PC-3 (cell line): ENCODE measurements at regions not wholly inside any gene's neighbourhood (a gene's known extent, or its start where the extent isn't known, plus 50 kb on each side); places are given as distances from the start of the nearest gene placed in this dataset.
"Not testable (repeated sequence)": the region's sequence is repeated elsewhere in the genome, so short reads cannot be mapped to it uniquely, and the experiment has no call there.

Source experiments
- EZH2 ChIP-seq: fragments of 300-600 bp; sonication (generic); IDR thresholded peaks from one replicate; pipeline ENCODE4 v1.6.1; 2017; ENCODE audit warnings: antibody characterized with exemption, mild to moderate bottlenecking, low read length; ENCODE audit not compliant: unreplicated experiment
- TF ChIP-seq, protein P1 (sequence below): fragments of 300-600 bp; sonication (generic); conservative IDR thresholded peaks from 2 replicates; pipeline ENCODE4 v1.5.1; 2017; ENCODE audit warnings: antibody characterized with exemption, low read depth, mild to moderate bottlenecking, low read length

GRCh38 chrX:119296973-119297372, 60.9 kb downstream of the PGRMC1 start:
- TF ChIP-seq, protein P1, sequence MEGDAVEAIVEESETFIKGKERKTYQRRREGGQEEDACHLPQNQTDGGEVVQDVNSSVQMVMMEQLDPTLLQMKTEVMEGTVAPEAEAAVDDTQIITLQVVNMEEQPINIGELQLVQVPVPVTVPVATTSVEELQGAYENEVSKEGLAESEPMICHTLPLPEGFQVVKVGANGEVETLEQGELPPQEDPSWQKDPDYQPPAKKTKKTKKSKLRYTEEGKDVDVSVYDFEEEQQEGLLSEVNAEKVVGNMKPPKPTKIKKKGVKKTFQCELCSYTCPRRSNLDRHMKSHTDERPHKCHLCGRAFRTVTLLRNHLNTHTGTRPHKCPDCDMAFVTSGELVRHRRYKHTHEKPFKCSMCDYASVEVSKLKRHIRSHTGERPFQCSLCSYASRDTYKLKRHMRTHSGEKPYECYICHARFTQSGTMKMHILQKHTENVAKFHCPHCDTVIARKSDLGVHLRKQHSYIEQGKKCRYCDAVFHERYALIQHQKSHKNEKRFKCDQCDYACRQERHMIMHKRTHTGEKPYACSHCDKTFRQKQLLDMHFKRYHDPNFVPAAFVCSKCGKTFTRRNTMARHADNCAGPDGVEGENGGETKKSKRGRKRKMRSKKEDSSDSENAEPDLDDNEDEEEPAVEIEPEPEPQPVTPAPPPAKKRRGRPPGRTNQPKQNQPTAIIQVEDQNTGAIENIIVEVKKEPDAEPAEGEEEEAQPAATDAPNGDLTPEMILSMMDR: not testable (repeated sequence)
- TF ChIP-seq EZH2: not testable (repeated sequence)
